Adrenal gland (tissue), 5 donors: ENCODE measurements at regions not wholly inside any gene's neighbourhood (a gene's known extent, or its start where the extent isn't known, plus 50 kb on each side); places are given as distances from the start of the nearest gene placed in this dataset.

ENCODE experiments used
- CTCF ChIP-seq, 6 experiments: fragments of 450-650 bp in 4 of 6; fragments of 200-600 bp in 2 of 6; sonication (generic) in 1 of 6; IDR thresholded peaks; 1 replicate in 5 of 6; 2 replicates in 1 of 6; pipeline versions ENCODE4 v1.5.1 to v1.8.0; 2016 to 2021; ENCODE audit warnings: antibody characterized with exemption in 6 of 6, mild to moderate bottlenecking in 2 of 6, moderate library complexity in 1 of 6
- POLR2A ChIP-seq, 2 donors: fragments of 450-650 bp; IDR thresholded peaks; one replicate each; pipeline ENCODE4 v1.6.1; 2017; ENCODE audit warnings: antibody characterized with exemption in 2 of 2, mild to moderate bottlenecking in 2 of 2, moderate library complexity in 1 of 2
- donor health status: DM: no; HTN: no; CAD: no.

GRCh38 chr17:63325808-63326207 lies 120.3 kb downstream of the CYB561 start:
- TF ChIP-seq CTCF (IDR thresholded peaks at IDR 0.05) (no peak), POLR2A (IDR thresholded peaks at IDR 0.05) (no peak)
